Heart left ventricle (tissue), 13 donors: ENCODE measurements at regions not wholly inside any gene's neighbourhood (a gene's known extent, or its start where the extent isn't known, plus 50 kb on each side); places are given as distances from the start of the nearest gene placed in this dataset.

Experiments used
- POLR2A ChIP-seq, 2 donors: fragments of 450-650 bp; IDR thresholded peaks; one replicate each; pipeline ENCODE4 v1.6.1; 2017; ENCODE audit warnings: antibody characterized with exemption in 2 of 2, mild to moderate bottlenecking in 2 of 2, moderate library complexity in 2 of 2
- TF ChIP-seq, protein P1 (sequence below), 12 donors: fragments of 200-600 bp; sonication (generic) in 4 of 12; IDR thresholded peaks; one replicate each; pipeline versions ENCODE4 v1.5.0 to v1.8.0; 2018 to 2022; ENCODE audit warnings: antibody characterized with exemption in 12 of 12, mild to moderate bottlenecking in 5 of 12
- donor health status: ischemic (EF 13 %, LVEDD 7.1; RV severe dilation, severe dysfunction).
- donor health status: DM: no; HTN: yes; CAD: no.
- donor health status: DM: no; HTN: no; CAD: no.
- donor health status: ischemic (EF 25% LVEDD 6.9; RV normal size, moderate dysfunction).
- donor health status: ischemic (EF 25% LVEDD 5.7; RV mildly dilated, moderate dysfunction).
- donor health status: ischemic (EF 35%, LVEDD 5.7; RV mildly dilated, moderate dysfunction).
- donor health status: nonischemic (EF 11% LVEDD 7.7; RV severe dilation, severe dysfunction).
- donor health status: DM: yes; HTN: yes; CAD: no.
- donor health status: PGD.
- donor health status: ischemic (EF 29% LVEDD 5.4; RV normal size, mild dysfunction).
- donor health status: nonischemic (EF 23%, LVEDD 6.1; RV moderate dilation, normal function).

- TF ChIP-seq POLR2A (IDR thresholded peaks at IDR 0.05) = no peak
- TF ChIP-seq, protein P1, sequence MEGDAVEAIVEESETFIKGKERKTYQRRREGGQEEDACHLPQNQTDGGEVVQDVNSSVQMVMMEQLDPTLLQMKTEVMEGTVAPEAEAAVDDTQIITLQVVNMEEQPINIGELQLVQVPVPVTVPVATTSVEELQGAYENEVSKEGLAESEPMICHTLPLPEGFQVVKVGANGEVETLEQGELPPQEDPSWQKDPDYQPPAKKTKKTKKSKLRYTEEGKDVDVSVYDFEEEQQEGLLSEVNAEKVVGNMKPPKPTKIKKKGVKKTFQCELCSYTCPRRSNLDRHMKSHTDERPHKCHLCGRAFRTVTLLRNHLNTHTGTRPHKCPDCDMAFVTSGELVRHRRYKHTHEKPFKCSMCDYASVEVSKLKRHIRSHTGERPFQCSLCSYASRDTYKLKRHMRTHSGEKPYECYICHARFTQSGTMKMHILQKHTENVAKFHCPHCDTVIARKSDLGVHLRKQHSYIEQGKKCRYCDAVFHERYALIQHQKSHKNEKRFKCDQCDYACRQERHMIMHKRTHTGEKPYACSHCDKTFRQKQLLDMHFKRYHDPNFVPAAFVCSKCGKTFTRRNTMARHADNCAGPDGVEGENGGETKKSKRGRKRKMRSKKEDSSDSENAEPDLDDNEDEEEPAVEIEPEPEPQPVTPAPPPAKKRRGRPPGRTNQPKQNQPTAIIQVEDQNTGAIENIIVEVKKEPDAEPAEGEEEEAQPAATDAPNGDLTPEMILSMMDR (IDR thresholded peaks at IDR 0.05) = no peak
These were observed 393.9 kb downstream of the MID1IP1 start for GRCh38 chrX:39195156-39195555.
